Neural cell (in vitro differentiated cells): ENCODE measurements at regions not wholly inside any gene's neighbourhood (a gene's known extent, or its start where the extent isn't known, plus 50 kb on each side); places are given as distances from the start of the nearest gene placed in this dataset.

Experiments
- H2AFZ ChIP-seq: fragments of 200-600, 300-800 bp; sonication (generic), shearing (Covaris generic); 2 replicates; pipeline ENCODE4 v1.6.0; 2014; ENCODE audit warnings: low read depth, mild to moderate bottlenecking, antibody characterized with exemption, low read length, moderate library complexity
- H3F3A ChIP-seq: fragments of 200-600 bp; shearing (Covaris generic); 2 replicates; pipeline ENCODE4 v1.6.1; 2016; ENCODE audit warnings: mild to moderate bottlenecking, moderate library complexity, mixed read lengths, antibody characterized with exemption, low read length; ENCODE audit not compliant: insufficient read depth, poor library complexity, severe bottlenecking
- H3K27ac ChIP-seq: fragments of 200-600, 300-800 bp; sonication (generic), shearing (Covaris generic); 2 replicates; pipeline ENCODE4 v1.5.1; 2014; ENCODE audit warnings: mild to moderate bottlenecking, low read length, moderate library complexity
- H3K27me3 ChIP-seq: fragments of 300-800, 200-600 bp; sonication (generic), shearing (Covaris generic); 2 replicates; pipeline ENCODE4 v1.6.0; 2014; ENCODE audit warnings: mild to moderate bottlenecking, low read depth, low read length, moderate library complexity; ENCODE audit not compliant: insufficient read depth
- H3K36me3 ChIP-seq: fragments of 300-800, 200-600 bp; sonication (generic), shearing (Covaris generic); 2 replicates; pipeline ENCODE4 v1.5.1; 2014; ENCODE audit warnings: mild to moderate bottlenecking, antibody characterized with exemption, low read length, moderate library complexity; ENCODE audit not compliant: insufficient read depth
- H3K4me2 ChIP-seq: fragments of 300-800, 200-600 bp; sonication (generic), shearing (Covaris generic); 2 replicates; pipeline ENCODE4 v1.6.0; 2014; ENCODE audit warnings: mild to moderate bottlenecking, low read length
- H3K4me3 ChIP-seq: fragments of 300-800, 200-600 bp; sonication (generic), shearing (Covaris generic); 2 replicates; pipeline ENCODE4 v1.5.1; 2014; ENCODE audit warnings: mild to moderate bottlenecking, low read length, moderate library complexity
- H3K79me2 ChIP-seq: fragments of 200-600 bp; shearing (Covaris generic); replicated peaks from 2 replicates; pipeline ENCODE4 v1.6.0; 2014; ENCODE audit warnings: mild to moderate bottlenecking, low read length, moderate library complexity; ENCODE audit not compliant: insufficient read depth
- H3K9ac ChIP-seq: fragments of 300-800, 200-600 bp; sonication (generic), shearing (Covaris generic); 2 replicates; pipeline ENCODE4 v1.6.1; 2016; ENCODE audit warnings: mild to moderate bottlenecking, low read length, mixed read lengths
- H3K9me2 ChIP-seq: fragments of 200-600 bp; shearing (Covaris generic); 2 replicates; pipeline ENCODE4 v1.6.1; 2016; ENCODE audit warnings: mild to moderate bottlenecking, low read length, mixed read lengths; ENCODE audit not compliant: insufficient read depth
- H3K9me3 ChIP-seq: fragments of 200-600, 300-800 bp; sonication (generic), shearing (Covaris generic); 2 replicates; pipeline ENCODE4 v1.6.1; 2016; ENCODE audit warnings: mild to moderate bottlenecking, mixed run types, low read length, moderate library complexity, mixed read lengths
- H4K20me1 ChIP-seq: fragments of 200-600 bp; shearing (Covaris generic); 2 replicates; pipeline ENCODE4 v1.6.1; 2016; ENCODE audit warnings: mild to moderate bottlenecking, mixed run types; ENCODE audit not compliant: insufficient read depth
- CTCF ChIP-seq: fragments of 450-650 bp; IDR thresholded peaks from 2 replicates; pipeline ENCODE4 v1.5.1; 2014; ENCODE audit warnings: antibody characterized with exemption, mild to moderate bottlenecking, moderate library complexity; ENCODE audit not compliant: poor library complexity, severe bottlenecking
- EP300 ChIP-seq: fragments of 450-650 bp; conservative IDR thresholded peaks from 2 replicates; pipeline ENCODE4 v1.6.1; 2014; ENCODE audit warnings: antibody characterized with exemption, mild to moderate bottlenecking, moderate library complexity; ENCODE audit not compliant: poor library complexity, severe bottlenecking
- EZH2 ChIP-seq: fragments of 200-600, 300-800 bp; shearing (Covaris generic), sonication (generic); IDR thresholded peaks from 2 replicates; pipeline ENCODE4 v1.6.1; 2014; ENCODE audit warnings: antibody characterized with exemption, low read length, borderline replicate concordance, mild to moderate bottlenecking; ENCODE audit not compliant: insufficient read depth, poor library complexity, severe bottlenecking
- MXI1 ChIP-seq: fragments of 450-650 bp; conservative IDR thresholded peaks from 2 replicates; pipeline ENCODE4 v1.6.1; 2014; ENCODE audit warnings: antibody characterized with exemption, mild to moderate bottlenecking; ENCODE audit not compliant: poor library complexity, severe bottlenecking
- POLR2AphosphoS5 ChIP-seq: IDR thresholded peaks from 2 replicates; pipeline ENCODE4 v1.6.1; 2012
- RAD21 ChIP-seq: fragments of 450-650 bp; conservative IDR thresholded peaks from 2 replicates; pipeline ENCODE4 v1.6.1; 2014; ENCODE audit warnings: antibody characterized with exemption, mild to moderate bottlenecking, moderate library complexity
- REST ChIP-seq: IDR thresholded peaks from 2 replicates; pipeline ENCODE4 v1.6.1; 2012; ENCODE audit warnings: borderline replicate concordance
- SMC3 ChIP-seq: fragments of 450-650 bp; conservative IDR thresholded peaks from 2 replicates; pipeline ENCODE4 v1.6.1; 2014; ENCODE audit warnings: antibody characterized with exemption, mild to moderate bottlenecking, moderate library complexity; ENCODE audit not compliant: poor library complexity
- TAF1 ChIP-seq: IDR thresholded peaks from 2 replicates; pipeline ENCODE4 v1.6.1; 2012; ENCODE audit warnings: low read depth

DNA sequence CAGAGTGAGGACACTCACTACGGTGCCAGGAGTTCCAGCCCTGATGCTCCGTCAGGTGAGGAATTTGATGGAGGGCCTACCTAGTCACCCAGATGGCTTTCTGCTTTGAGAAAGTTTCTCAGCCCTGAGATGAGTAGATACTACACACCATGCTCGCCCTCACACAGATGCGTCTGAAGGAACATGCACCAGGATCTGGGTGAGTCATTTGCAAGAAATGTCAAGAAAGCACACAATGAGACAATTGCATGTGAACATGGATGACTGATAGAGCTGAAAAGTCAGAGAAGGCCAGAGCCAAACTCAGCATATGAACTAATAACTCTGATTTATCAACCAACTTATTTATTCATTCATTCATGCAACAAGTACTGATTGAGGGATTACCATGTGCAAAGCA, 483.9 kb downstream of the OMA1 start:
- Histone ChIP-seq H3K36me3 (no peaks in the 10 kb centered on the region), H3K27me3 (no peaks in the 10 kb centered on the region), H3K27ac (no peak overlapping the region), H3F3A (no peaks in the 10 kb centered on the region), H2AFZ (no peak overlapping the region), H4K20me1 (no peaks in the 10 kb centered on the region), H3K9ac (no peak overlapping the region), H3K4me2 (no peak overlapping the region), H3K9me2 (no peaks in the 10 kb centered on the region), H3K79me2 (no peaks in the 10 kb centered on the region), H3K9me3 (no peaks in the 10 kb centered on the region), H3K4me3 (no peak overlapping the region)
- TF ChIP-seq TAF1 (no peak), POLR2AphosphoS5 (no peak), REST (no peak), SMC3 (no peak), EZH2 (no peak), EP300 (no peak), CTCF (no peak), MXI1 (no peak), RAD21 (no peak)

DNA sequence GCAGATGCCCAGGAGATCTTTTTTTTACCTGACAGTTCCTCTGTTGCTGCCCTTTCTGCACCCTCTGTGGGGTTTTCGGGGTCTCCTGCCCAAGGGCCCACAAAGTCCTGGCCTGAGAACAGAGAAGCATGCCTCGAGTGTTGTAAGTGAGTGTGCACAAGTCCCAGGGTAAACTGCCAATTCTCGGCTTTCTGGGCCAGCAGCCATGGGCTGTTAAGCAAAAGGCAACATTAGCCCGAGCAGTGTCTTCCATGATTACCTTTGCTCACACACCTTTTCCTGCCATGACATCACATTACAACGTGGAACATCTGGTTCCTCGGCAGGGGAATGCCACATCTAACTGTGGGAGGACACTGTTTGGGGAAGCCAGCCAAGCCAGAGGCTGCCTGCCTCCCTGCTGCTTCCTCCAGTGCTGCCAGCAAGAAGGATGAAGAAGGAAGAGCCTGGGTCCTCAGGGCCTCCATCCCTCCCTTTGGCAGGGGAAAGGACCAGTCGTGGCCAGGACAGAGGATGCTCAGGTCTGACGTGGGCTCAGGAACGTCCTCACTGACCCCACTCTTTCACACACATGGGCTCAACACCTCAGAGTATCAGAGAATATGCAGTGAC, 485.9 kb downstream of the OMA1 start:
- TF ChIP-seq POLR2AphosphoS5 = no peak
- no peak for TF ChIP-seq EZH2
- TF ChIP-seq SMC3 = no peak
- no peak for TF ChIP-seq MXI1
- no peak for TF ChIP-seq REST
- no peak for TF ChIP-seq EP300
- TF ChIP-seq TAF1 = no peak
- TF ChIP-seq CTCF = no peak
- no peak for TF ChIP-seq RAD21
- Histone ChIP-seq H3K9me3 (no peaks in the 10 kb centered on the region), H3K9me2 (no peaks in the 10 kb centered on the region), H3K9ac (no peak overlapping the region), H3K27me3 (no peaks in the 10 kb centered on the region), H3K4me3 (no peak overlapping the region), H3K79me2 (no peaks in the 10 kb centered on the region), H3K36me3 (no peaks in the 10 kb centered on the region), H3K27ac (no peak overlapping the region), H3K4me2 (no peak overlapping the region), H2AFZ (no peak overlapping the region), H3F3A (no peaks in the 10 kb centered on the region), H4K20me1 (no peaks in the 10 kb centered on the region)
